ENCODE measurements at regions not wholly inside any gene's neighbourhood (a gene's known extent, or its start where the extent isn't known, plus 50 kb on each side); places are given as distances from the start of the nearest gene placed in this dataset.
"Not testable (repeated sequence)": the region's sequence is repeated elsewhere in the genome, so short reads cannot be mapped to it uniquely, and the experiment has no call there.

DNA sequence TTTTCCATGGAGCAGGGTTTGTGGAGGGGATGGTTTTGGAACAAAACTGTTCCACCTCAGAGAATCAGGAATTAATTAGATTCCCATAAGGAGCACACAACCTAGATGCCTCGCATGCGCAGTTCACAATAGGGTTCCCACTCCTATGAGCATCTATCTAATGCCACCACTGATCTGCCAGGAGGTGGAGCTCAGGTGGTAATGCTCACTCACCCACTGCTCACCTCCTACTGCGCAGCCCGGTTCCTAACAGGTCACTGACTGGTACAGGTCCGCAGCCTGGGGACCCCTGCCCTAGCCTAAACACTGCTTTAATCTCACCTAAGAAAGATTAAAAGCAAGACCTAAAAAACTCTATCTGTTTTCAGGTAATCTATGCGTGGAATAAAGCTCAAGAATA lies 553.0 kb downstream of the JRKL start:
- DNase-seq, result no peak

GRCh38 chr11:96943970-96944369 lies 554.2 kb downstream of the JRKL start:
- no peak for DNase-seq

DNA sequence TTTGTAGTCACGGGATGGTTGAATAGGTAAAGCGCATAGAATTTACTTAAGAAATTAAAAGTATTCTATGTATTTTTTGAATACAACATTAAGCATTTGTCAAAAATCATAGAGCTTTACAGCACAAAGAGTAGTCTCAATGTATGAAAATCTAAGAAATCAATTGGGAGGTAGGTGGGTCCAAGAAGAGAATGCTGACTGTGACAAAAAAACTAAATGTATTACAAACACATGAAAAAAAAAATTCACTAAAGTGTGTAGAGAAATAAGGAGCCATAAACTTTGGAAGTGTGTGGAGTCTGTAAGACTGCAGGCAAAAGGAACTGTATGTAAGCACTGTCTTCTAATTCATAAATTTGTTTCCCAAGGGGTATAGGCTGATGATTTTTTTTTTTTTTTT lies 558.3 kb downstream of the JRKL start:
- DNase-seq, result no peak

DNA sequence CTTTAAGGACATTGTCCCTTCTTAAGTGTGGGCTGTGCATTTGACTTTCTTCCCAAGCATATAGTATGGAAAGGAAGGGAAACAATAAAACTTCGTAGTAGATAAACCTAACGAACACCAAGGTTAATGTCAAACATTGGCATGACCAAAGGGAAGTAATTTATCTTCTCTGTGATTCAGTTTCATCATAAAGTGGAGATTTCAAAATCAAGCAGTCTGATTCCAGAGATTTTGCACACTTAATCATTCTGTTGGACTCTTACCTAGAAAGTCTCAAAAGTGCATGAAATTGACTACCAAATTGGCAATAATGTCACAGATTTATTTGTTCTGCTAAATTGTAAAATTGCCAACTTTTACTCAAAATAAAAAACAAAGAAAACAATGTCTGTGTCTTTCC lies 559.7 kb downstream of the JRKL start:
- no peak for DNase-seq

- DNase-seq, result no peak
These were observed 564.9 kb downstream of the JRKL start for GRCh38 chr11:96954587-96955242.

GRCh38 chr11:96960476-96960875 lies 570.7 kb downstream of the JRKL start:
- no peak for DNase-seq

DNA sequence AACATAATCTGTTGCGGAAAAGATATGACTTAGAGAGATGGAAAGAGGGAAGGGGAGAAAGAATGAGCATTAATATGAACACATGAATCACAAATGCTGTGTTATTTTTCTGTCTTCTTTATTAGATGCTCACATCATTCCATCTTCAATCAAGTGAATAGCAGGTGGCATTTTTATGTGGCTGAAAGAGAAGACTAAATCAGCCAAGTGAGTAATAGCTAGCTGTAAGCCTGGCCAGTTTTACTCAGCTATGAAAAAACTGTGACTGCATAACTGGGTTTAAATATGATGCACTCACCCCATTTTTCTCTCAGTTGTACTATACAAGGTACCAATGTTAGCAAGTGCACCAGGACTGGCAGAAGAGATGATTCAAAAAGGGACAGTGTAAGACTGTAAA lies 571.1 kb downstream of the JRKL start:
- DNase-seq, result no peak

DNA sequence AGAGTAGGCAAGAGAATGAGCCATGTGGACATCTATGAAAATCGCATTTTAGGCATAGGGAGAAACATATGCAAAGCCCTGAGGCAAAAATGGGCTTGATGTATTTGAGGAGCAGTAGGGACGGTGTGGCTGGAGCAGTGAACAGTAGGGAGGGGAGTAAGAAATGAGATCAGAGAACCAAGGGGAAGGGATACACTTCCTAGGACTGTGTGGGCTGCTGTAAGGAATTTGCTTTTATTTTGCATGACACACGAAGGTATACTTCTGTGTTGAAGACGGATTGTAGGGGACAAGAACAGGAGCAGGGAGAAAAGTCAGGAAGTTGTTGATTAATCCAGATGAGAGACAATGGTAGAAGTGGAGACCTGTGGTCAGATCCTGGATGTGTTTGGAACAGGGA lies 572.1 kb downstream of the JRKL start:
- no peak for DNase-seq

- no peak for DNase-seq
These were observed 573.6 kb downstream of the JRKL start for GRCh38 chr11:96963375-96963774.

DNA sequence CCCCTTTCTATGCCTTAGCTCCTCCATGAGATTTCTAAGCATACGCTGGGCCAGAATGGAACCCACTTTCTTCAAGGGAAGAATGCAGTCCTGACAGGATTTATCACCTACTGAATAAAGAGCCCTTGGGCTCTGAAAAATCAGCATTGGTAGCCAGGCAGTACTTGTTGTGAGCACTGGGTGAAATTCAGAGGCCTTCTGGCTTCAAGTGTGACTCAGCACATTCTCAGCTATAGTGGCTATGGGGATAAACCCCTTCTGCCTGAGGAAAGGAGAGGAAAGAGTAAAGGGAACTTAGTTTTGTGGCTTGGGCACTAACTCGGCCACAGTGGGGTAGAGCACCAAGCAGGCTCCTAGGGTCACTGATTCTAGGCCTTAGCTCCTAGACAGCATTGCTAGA lies 574.8 kb downstream of the JRKL start:
- no peak for DNase-seq

GRCh38 chr11:96967616-96968015 lies 577.8 kb downstream of the JRKL start:
- no peak for DNase-seq

DNA sequence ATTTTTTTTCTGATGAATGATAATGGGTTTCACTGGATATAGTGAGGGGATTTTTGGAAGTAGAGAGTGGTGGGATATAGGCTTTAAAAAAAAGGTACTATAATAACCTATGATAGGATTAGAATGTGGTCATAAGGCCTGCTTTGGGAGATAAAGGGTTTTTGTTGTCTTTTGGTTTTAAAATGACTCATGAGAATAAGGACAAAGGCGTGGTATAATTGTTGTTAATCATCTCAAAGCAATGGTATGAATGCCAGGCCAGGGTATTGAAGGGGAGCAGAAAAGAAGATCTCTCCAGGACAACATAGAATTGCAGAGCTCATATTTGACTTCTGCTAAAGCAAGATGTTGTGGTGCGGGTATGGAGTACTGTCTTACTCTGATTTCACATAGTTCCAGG lies 579.4 kb downstream of the JRKL start:
- no peak for DNase-seq

- DNase-seq, result no peak
These were observed 588.9 kb downstream of the JRKL start for GRCh38 chr11:96978751-96979150.

- DNase-seq, result no peak
These were observed 596.7 kb downstream of the JRKL start for GRCh38 chr11:96986516-96986915.

DNA sequence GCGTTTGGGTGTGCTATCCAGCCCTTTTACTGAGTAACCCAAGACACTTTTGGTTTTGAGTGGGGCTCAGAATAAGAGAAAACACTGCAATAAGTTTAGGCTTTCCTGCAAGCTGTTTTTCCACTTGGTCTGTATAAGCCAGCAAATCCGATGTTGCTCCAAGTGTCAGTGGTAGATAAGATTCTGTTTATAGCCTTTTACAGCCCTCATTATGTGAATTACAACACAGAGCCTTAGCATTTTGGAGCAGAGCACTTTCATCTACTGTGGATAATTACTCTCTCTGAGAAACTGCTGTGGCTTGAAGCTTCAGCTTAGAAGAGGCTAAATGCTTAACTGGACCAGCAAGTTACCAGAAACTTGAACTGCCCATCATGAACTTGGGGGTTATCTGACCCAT lies 601.1 kb downstream of the JRKL start:
- DNase-seq, result no peak

DNA sequence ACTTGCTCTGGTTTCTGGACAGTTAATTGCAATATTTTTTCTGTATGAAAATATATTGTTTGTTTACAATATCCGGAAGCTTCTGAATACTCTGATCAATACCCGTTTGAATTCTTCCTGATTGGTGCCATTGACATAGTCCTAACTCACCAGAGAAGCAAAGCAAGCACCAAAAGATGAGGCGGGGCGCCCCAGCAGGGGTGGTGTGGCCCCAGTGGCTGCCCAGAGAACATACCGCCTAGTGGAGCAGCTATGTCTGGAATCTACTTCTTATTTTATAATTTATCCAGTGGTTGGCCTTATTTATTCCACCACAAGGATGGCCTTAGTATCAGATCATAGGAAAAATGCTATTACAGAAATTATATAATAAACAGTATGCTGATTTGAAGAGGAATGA lies 610.7 kb downstream of the JRKL start:
- DNase-seq, result no peak

- no peak for DNase-seq
These were observed 617.5 kb downstream of the JRKL start for GRCh38 chr11:97007283-97007682.

GRCh38 chr11:97009613-97010012 lies 619.8 kb downstream of the JRKL start:
- DNase-seq, result no peak

GRCh38 chr11:97010997-97011396 lies 621.2 kb downstream of the JRKL start:
- DNase-seq, result not testable (repeated sequence)

GRCh38 chr11:97015327-97015726 lies 625.5 kb downstream of the JRKL start:
- DNase-seq, result no peak

DNA sequence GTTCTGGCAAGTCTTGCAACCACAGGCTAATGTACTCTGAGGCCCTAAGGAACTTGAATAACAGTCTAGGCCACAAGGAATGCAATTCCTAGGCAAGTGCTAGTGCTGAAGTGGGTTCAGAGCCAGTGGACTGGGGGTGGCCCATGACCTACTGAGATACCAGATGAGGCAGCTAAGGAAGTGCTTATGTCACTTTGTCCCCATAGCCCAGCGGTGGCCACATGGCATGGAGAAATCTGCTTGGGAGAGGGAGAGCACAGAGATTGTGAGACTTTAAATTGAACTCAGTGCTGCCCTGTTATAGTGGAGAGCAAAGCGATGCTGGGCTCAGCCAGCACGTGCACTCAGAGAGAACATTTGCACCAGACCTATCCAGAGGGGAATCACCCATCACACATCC lies 629.5 kb downstream of the JRKL start:
- DNase-seq, result no peak

GRCh38 chr11:97019754-97020153 lies 629.9 kb downstream of the JRKL start:
- DNase-seq, result no peak

- no peak for DNase-seq
These were observed 633.1 kb downstream of the JRKL start for GRCh38 chr11:97022955-97023354.

- DNase-seq, result no peak
These were observed 639.1 kb downstream of the JRKL start for GRCh38 chr11:97028836-97029406.

GRCh38 chr11:97033178-97033577 lies 643.4 kb downstream of the JRKL start:
- no peak for DNase-seq

Measured in CD4-positive, alpha-beta T cell treated with Interleukin-4 for 1 hour (primary cell).